Adipose tissue (tissue), 3 donors: ENCODE measurements at regions not wholly inside any gene's neighbourhood (a gene's known extent, or its start where the extent isn't known, plus 50 kb on each side); places are given as distances from the start of the nearest gene placed in this dataset.
"Not testable (repeated sequence)": the region's sequence is repeated elsewhere in the genome, so short reads cannot be mapped to it uniquely, and the experiment has no call there.

Source experiments
- H3K27ac ChIP-seq: one replicate; pipeline ENCODE4 v1.5.1; 2013; ENCODE audit warnings: low read depth, low read length
- WGBS, 3 donors: extraction: QIAGEN DNeasy Blood & Tissue Kit; methylation state at CpG; one replicate each; pipeline ENCODE4 v1.1.7; 2013; 5-methylcytosine and 5-hydroxymethylcytosine counted together
- donor health status: healthy with polysubstance abuse.
- donor health status: Bipolar disorder and iron deficiency.
- donor health status: healthy.

DNA sequence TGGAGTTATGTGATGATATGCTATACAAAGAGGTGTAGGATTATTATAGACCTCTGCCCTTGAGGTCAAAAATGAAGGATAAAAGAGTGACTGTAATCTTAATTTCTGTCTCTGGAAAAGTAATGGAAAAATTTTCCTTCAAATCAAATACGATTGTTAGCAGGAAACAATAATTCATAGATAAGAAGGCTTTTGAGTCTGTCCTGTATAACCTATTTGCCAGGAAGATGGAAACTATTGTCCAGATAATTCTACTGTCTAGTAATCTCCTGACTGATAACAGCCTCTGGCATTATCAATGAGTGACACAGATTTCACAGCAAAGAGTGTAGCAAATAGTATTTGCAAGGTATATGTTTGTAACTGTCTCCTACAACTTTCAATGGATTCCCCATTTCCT, 307.8 kb downstream of the MTX2 start:
- H3K27ac ChIP-seq = no peak overlapping the region
- 41 to 60% (median 46%) methylated on average over 1 of the region's 1 CpG for WGBS, 3 donors

DNA sequence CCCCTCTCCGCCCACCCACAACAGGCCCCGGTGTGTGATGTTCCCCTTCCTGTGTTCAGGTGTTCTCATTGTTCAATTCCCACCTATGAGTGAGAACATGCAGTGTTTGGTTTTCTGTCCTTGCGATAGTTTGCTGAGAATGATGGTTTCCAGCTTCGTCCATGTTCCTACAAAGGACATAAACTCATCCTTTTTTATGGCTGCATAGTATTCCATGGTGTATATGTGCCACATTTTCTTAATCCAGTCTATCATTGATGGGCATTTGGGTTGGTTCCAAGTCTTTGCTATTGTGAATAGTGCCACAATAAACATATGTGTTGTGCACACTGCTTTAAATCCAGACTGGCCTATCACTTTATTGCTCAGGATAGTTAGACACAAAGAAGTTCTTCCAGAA, 309.1 kb downstream of the MTX2 start:
- H3K27ac ChIP-seq = not testable (repeated sequence)
- 79 to 93% (median 79%) methylated on average over 4 of the region's 4 CpGs for WGBS, 3 donors

DNA sequence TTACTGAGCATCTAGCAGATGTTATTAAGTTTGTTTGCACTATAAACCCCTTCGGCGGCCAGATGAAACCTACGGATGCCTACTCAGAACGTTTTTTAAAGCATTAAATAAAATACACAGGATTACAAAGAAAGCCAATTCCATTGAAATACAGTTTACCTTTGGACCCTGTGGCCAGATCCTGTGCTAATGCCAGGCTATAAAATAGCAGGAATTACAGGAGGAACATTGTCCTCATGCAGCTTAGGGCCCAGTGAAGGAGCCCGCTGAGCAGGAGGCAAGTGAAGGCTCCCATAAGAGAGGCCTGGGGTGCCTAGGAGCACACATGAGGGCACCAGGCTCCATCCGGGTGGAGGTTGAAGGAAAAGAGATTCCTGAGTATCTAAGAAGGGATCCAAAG, 310.4 kb downstream of the MTX2 start:
- WGBS, 3 donors = 80 to 90% (median 89%) methylated on average over 6 of the region's 6 CpGs
- no peak overlapping the region for H3K27ac ChIP-seq

DNA sequence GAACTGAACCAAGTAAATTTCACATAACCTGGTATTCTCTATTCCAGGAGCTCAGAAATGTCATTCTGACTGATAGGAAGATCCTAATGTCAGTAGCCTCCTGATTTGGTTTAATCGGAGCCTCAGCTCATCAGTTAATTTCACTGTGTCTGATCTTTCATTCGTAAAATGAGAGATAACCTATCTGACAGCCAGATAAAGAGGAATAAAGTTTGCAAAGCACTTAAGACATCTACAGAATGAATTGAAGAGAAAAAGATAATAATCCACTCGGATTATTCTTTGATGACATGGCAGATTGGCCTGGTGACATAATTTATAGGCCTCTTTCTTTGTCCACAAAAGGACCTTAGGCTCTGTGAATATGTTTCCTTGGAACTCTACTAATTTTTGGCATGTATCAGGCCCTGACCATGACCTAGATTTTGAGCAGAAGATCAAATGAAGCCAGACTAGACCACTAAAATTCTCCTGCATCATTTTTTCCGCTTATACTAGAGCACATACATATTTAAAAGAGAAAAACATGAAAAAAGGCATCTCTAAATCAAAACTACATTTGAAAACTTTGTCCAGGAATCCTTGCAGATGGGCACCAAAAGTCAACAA, 312.4 kb downstream of the MTX2 start:
- WGBS, 3 donors = 72 to 85% (median 73%) methylated on average over 4 of the region's 4 CpGs

GRCh38 chr2:176582176-176582575, 312.9 kb downstream of the MTX2 start:
- 64 to 83% (median 75%) methylated on average over 2 of the region's 2 CpGs for WGBS, 3 donors
- H3K27ac ChIP-seq = no peak overlapping the region

More for the DNA sequence above, 312.4 kb downstream of the MTX2 start:
- H3K27ac ChIP-seq = no peak overlapping the region

DNA sequence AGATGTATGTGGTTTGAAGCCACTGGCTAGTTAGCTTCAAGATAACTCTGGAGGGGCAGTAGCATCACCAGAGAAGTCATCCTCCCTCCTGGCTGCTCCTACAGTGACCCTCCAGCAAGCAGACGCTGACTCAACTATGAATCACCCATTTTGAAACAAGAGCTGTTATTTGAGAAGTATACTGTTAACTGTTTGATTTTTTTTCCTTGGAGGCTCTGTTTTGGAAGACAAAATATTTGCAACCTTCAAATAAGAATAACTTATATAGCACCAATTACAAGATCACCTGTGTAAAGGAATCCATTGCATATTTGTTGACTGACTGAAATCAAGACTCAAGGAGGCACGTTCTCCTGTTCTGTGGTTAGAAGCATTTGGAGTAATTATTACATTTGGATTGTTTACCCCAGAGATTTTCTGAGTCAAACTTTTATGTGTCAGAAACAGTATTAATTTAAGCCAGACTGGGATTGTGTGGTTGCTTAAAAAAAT, 313.8 kb downstream of the MTX2 start:
- no peak overlapping the region for H3K27ac ChIP-seq
- 38 to 60% (median 50%) methylated on average over 2 of the region's 2 CpGs for WGBS, 3 donors

DNA sequence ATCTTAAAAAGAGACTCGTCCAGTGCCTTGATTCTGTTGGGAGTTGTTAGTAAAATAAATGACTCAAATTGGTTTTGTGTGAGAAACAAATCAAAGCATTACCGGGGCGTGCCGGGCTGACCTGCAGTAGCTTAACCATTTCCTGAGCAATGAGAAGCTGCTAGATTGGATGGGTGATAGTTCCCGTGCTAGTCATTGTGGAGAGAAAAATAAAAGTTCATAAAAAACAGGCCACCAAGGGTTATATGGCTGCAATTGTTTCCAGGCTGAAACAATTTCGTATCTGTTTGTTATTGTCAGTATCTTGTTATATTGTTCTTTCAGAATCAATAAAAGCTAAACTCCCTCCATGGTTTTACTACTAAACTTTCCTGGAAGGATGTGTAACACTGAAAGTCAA, 314.4 kb downstream of the MTX2 start:
- H3K27ac ChIP-seq = no peak overlapping the region
- 21 to 33% (median 30%) methylated on average over 6 of the region's 6 CpGs for whole genome bisulfite sequencing, 3 donors

DNA sequence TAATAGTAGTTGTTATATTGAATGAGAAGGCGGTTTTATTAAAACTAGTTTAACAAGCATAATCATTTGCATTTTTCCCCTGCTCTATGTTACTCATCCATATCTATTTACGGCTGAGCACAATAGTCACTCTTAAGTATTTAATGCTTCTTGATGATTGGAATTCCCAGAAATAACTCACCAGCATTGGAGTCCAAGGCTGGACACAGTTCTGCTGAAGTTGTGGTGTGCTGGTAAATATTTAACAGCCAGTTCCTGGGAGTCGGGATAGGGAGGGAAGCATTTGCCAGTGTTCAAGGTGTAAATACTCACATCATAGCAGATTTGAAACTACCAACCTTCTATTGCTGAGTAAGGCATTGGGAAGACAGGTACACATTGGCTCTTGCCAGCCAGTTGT, 315.1 kb downstream of the MTX2 start:
- 39 to 90% (median 89%) methylated on average over 3 of the region's 3 CpGs for WGBS, 3 donors

DNA sequence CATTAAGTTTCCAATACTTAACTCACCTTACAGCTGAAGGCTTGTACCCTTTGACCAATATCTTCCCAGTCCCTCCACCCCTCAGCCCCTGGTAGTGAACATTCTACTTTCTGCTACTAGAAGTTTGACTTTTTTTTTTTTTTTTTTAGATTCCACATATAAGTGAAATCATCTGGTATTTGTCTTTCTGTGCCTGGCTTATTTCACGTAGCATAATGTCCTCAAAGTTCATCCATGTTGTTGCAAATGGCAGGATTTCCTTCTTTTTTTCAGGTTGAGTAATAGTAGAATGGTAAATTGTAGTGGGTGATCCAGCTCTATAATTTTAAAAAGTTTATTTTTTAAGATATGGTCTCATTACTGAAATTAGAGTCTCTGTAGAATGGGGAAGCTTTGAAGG, 316.0 kb downstream of the MTX2 start:
- 67 to 86% (median 81%) methylated on average over 1 of the region's 1 CpG for WGBS, 3 donors
- no peak overlapping the region for H3K27ac ChIP-seq

More for the DNA sequence above, 315.1 kb downstream of the MTX2 start:
- no peak overlapping the region for H3K27ac ChIP-seq

GRCh38 chr2:176585791-176586190, 316.5 kb downstream of the MTX2 start:
- no peak overlapping the region for H3K27ac ChIP-seq
- WGBS, 3 donors = 60 to 90% (median 88%) methylated on average over 2 of the region's 2 CpGs

DNA sequence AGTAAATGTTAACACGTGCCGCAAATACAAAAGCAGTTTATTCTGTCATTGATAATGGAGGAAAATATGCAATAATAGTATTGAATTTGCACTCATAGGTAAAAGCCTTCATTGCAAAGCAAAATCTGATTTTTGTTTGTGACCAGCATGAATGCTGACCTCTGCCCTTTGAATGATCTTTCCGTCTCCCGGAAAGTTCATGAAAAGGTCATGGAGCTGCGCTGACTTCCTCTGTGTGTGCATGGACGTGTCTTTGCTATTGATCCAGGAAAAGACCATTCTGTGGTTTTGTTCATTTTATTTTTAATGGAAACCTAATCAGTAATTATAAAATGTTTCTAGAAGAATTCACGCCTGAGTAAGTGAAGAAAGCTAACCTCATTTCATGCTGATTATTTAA, 320.0 kb downstream of the MTX2 start:
- no peak overlapping the region for H3K27ac ChIP-seq
- 28 to 71% (median 68%) methylated on average over 7 of the region's 7 CpGs for WGBS, 3 donors

GRCh38 chr2:176589825-176590440, 320.7 kb downstream of the MTX2 start:
- no peak overlapping the region for H3K27ac ChIP-seq
- WGBS, 3 donors = 46 to 77% (median 76%) methylated on average over 11 of the region's 11 CpGs

GRCh38 chr2:176592216-176592615, 323.0 kb downstream of the MTX2 start:
- WGBS, 3 donors = 88 to 91% (median 90%) methylated on average over 6 of the region's 6 CpGs
- no peak overlapping the region for H3K27ac ChIP-seq

DNA sequence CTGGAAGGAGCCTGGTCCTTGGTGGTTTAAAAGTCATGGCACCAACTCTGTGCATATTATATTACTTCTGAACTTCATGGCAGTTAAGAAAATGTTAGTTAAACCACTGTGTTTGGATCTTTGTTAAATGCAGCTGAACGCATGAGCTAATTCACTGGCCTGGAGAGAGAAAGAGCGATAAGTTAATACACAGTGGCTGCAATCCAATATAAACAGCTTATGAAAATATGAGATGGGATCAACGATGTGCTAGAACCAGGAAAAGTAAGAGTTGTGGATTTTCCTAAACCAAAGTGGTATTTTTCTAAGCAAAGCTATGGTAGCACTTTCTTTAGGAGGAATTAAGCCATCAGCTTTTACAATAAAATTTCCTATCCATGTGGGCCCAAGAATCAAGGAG, 326.7 kb downstream of the MTX2 start:
- WGBS, 3 donors = 34 to 63% (median 54%) methylated on average over 3 of the region's 3 CpGs
- no peak overlapping the region for H3K27ac ChIP-seq

- H3K27ac ChIP-seq = no peak overlapping the region
- 44 to 87% (median 78%) methylated on average over 1 of the region's 1 CpG for WGBS, 3 donors
These were observed 328.7 kb downstream of the MTX2 start for GRCh38 chr2:176597916-176598315.

DNA sequence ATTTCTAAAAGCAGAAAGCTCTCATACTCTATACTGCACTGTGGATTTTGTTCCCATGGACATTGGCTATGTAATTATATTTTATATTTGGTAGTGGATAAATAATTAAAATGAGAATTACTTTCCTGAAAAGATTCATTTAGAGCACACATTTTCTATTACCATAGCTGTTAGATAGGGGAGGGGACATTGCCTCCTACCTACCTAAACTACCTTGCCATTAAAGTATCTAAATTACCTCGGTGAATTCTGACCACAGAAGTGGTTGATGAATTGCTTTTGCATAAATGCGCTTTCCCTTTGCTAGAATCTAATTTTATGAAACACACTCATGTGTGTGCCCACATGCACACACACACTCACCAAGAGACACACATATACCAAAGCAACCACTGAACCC, 329.1 kb downstream of the MTX2 start:
- 84 to 86% (median 85%) methylated on average over 2 of the region's 2 CpGs for WGBS, 3 donors

GRCh38 chr2:176599796-176600485, 330.7 kb downstream of the MTX2 start:
- H3K27ac ChIP-seq = no peak overlapping the region
- WGBS, 3 donors = 78 to 95% (median 90%) methylated on average over 10 of the region's 10 CpGs

More for the DNA sequence above, 329.1 kb downstream of the MTX2 start:
- no peak overlapping the region for H3K27ac ChIP-seq

DNA sequence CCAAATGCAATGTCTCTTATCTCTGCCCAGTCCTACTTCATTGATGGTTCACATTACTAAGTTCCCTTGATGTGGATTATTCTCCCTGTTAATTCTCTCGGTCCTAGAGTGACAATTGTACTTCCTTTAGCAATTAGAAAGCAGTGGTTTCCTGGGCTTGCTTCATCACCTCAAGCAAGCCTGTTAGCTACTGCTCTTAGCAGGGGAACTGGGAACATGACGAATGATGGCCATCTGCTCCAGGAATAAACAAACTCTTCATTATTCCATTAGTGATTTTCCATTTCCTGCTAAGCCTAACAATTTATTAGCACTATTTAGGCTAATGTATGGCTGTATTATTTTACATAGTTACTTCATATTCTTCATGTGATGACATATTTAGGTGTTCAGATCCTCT, 331.8 kb downstream of the MTX2 start:
- no peak overlapping the region for H3K27ac ChIP-seq
- WGBS, 3 donors = 44 to 70% (median 53%) methylated on average over 2 of the region's 2 CpGs

GRCh38 chr2:176612036-176612435, 342.8 kb downstream of the MTX2 start:
- WGBS, 3 donors = 87 to 94% (median 93%) methylated on average over 4 of the region's 4 CpGs
- no peak overlapping the region for H3K27ac ChIP-seq

DNA sequence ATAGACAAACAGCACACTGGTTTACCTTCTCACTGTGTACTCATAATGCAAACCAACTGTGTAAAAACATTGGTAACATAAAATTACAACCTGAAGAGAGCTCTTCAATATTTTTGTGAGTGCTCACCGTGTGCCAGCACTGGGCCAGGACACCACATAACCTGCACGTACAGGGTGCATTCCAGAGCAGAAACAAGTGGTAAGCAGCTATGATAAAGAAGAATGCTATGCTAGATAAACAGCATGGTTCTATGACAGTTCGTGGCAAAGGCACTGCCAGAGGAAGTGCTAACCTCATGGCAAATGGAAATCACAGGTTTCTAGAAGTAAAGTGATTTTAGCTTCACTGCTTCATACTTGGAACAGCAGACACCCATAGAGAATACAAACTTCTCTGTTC, 343.5 kb downstream of the MTX2 start:
- no peak overlapping the region for H3K27ac ChIP-seq
- 29 to 57% (median 54%) methylated on average over 3 of the region's 3 CpGs for WGBS, 3 donors
